GM12878 (cell line): ENCODE measurements at regions not wholly inside any gene's neighbourhood (a gene's known extent, or its start where the extent isn't known, plus 50 kb on each side); places are given as distances from the start of the nearest gene placed in this dataset.

Source experiments
- ATAC-seq: fragments of 200-7000 bp; cut with Tn5 transposase; 3 replicates; pipeline ENCODE4 v1.9.1; 2020; ENCODE audit warnings: mild to moderate bottlenecking, moderate library complexity
- BruUV-seq: library from RNA; stranded (reverse); fragments of 400-500 nt; replicated peaks from 2 replicates; lab custom pipeline; 2021; lab: Mats Ljungman, UMichigan
- CTCF ChIA-PET: fragments of 300-600 bp; sonication (Branson Sonifier 250); formaldehyde crosslinking; extraction: SDS; loops from one replicate; lab custom pipeline; 2021; ENCODE audit warnings: inconsistent platforms; lab: Yijun Ruan, JAX
- POLR2A ChIA-PET: fragments of 350-600 bp; formaldehyde crosslinking; extraction: SDS; loops from one replicate; lab custom pipeline; 2021; ENCODE audit warnings: inconsistent platforms; lab: Charles Lee
- RAD21 ChIA-PET: fragments of 300-600 bp; sonication (Branson Sonifier 250); formaldehyde crosslinking; loops from one replicate; lab custom pipeline; 2023; ENCODE audit warnings: antibody characterized with exemption; ENCODE audit not compliant: unreplicated experiment; lab: Charles Lee
- SMC1A ChIA-PET: fragments of 300-600 bp; sonication (Branson Sonifier 250); formaldehyde crosslinking; loops from one replicate; lab custom pipeline; 2023; ENCODE audit not compliant: unreplicated experiment, uncharacterized antibody; lab: Charles Lee
- DNase-seq: peaks from one replicate; pipeline ENCODE4 v3.0.0-alpha.2; 2011; ENCODE audit warnings: low read depth, low spot score
- FAIRE-seq: peaks from 3 replicates; lab custom pipeline; 2011; peaks lifted over from hg19 to GRCh38; lab: Jason Lieb, UNC
- H2AFZ ChIP-seq: 2 replicates; pipeline ENCODE4 v1.6.0; 2011; ENCODE audit warnings: low read depth, low read length, control low read depth; ENCODE audit not compliant: control insufficient read depth
- H3K27ac ChIP-seq: 2 replicates; pipeline ENCODE4 v1.5.1; 2011; ENCODE audit warnings: control low read depth; ENCODE audit not compliant: control insufficient read depth, insufficient read depth
- H3K27me3 ChIP-seq, 2 experiments: replicated peaks in 1 of 2; 2 replicates each; pipeline versions ENCODE4 v1.6.0 to v1.6.1; 2011; ENCODE audit warnings: low read length in 1 of 2; ENCODE audit not compliant: control insufficient read depth in 2 of 2, insufficient read depth in 2 of 2
- H3K36me3 ChIP-seq, 2 experiments: 2 replicates each; pipeline ENCODE4 v1.5.1; 2011; ENCODE audit warnings: low read length in 1 of 2; ENCODE audit not compliant: control insufficient read depth in 2 of 2, insufficient read depth in 2 of 2
- H3K4me1 ChIP-seq: 2 replicates; pipeline ENCODE4 v1.6.1; 2011; ENCODE audit warnings: mild to moderate bottlenecking, low read length, moderate library complexity, mixed read lengths; ENCODE audit not compliant: control insufficient read depth, insufficient read depth
- H3K4me2 ChIP-seq: 2 replicates; pipeline ENCODE4 v1.6.0; 2011; ENCODE audit warnings: control low read depth; ENCODE audit not compliant: control insufficient read depth, insufficient read depth
- H3K4me3 ChIP-seq: fragments of 200-600 bp; sonication (generic); 2 replicates; pipeline ENCODE4 v1.5.1; 2016
- H3K79me2 ChIP-seq: 2 replicates; pipeline ENCODE4 v1.6.0; 2011; ENCODE audit warnings: low read length; ENCODE audit not compliant: control insufficient read depth, insufficient read depth
- H3K9ac ChIP-seq: 2 replicates; pipeline ENCODE4 v1.8.0; 2011; ENCODE audit warnings: low read length, control low read depth, mixed read lengths; ENCODE audit not compliant: control insufficient read depth, insufficient read depth
- H3K9me3 ChIP-seq: replicated peaks from 3 replicates; pipeline ENCODE4 v1.5.1; 2011; ENCODE audit warnings: mild to moderate bottlenecking, low read length; ENCODE audit not compliant: control insufficient read depth, insufficient read depth
- H4K20me1 ChIP-seq: 2 replicates; pipeline ENCODE4 v1.6.0; 2011; ENCODE audit not compliant: control insufficient read depth, insufficient read depth
- ATF3 ChIP-seq: IDR thresholded peaks from 2 replicates; pipeline ENCODE4 v1.6.1; 2011; ENCODE audit warnings: low read depth, mild to moderate bottlenecking, low read length, moderate library complexity, borderline replicate concordance; ENCODE audit errors: extremely low read depth
- BMI1 ChIP-seq: fragments of 450-650 bp; IDR thresholded peaks from 2 replicates; pipeline ENCODE4 v1.6.1; 2016; ENCODE audit warnings: mild to moderate bottlenecking, moderate library complexity, borderline replicate concordance
- JUNB ChIP-seq: IDR thresholded peaks from 2 replicates; pipeline ENCODE4 v1.6.1; 2016; ENCODE audit warnings: antibody characterized with exemption, mild to moderate bottlenecking
- MEF2A ChIP-seq: IDR thresholded peaks from 2 replicates; pipeline ENCODE4 v1.6.1; 2011; ENCODE audit warnings: low read depth, mild to moderate bottlenecking, low read length, moderate library complexity; ENCODE audit not compliant: insufficient read depth
- MXI1 ChIP-seq: fragments of 150-350 bp; IDR thresholded peaks from 2 replicates; pipeline ENCODE4 v1.6.1; 2011; ENCODE audit warnings: low read depth, mild to moderate bottlenecking, inconsistent platforms, low read length, improper control_type of control experiment
- NRF1 ChIP-seq: conservative IDR thresholded peaks from 2 replicates; pipeline ENCODE4 v1.6.1; 2011; ENCODE audit warnings: mild to moderate bottlenecking, low read depth, low read length, improper control_type of control experiment
- PAX5 ChIP-seq: IDR thresholded peaks from 2 replicates; pipeline ENCODE4 v1.6.1; 2011; ENCODE audit warnings: low read depth, low read length, borderline replicate concordance
- POU2F2 ChIP-seq: IDR thresholded peaks from 3 replicates; pipeline ENCODE4 v1.6.1; 2011; ENCODE audit warnings: low read depth, mild to moderate bottlenecking, low read length, borderline replicate concordance
- RUNX3 ChIP-seq: IDR thresholded peaks from 2 replicates; pipeline ENCODE4 v1.6.1; 2012; ENCODE audit warnings: low read length, inconsistent platforms
- SMAD1 ChIP-seq: fragments of 450-650 bp; IDR thresholded peaks from 2 replicates; pipeline ENCODE4 v1.6.1; 2018; ENCODE audit warnings: mild to moderate bottlenecking, low read depth; ENCODE audit not compliant: partially characterized antibody
- SMARCA5 ChIP-seq: fragments of 450-650 bp; IDR thresholded peaks from 2 replicates; pipeline ENCODE4 v1.6.1; 2017; ENCODE audit warnings: mild to moderate bottlenecking
- SUZ12 ChIP-seq: fragments of 200-600 bp; sonication (generic); IDR thresholded peaks from one replicate; pipeline ENCODE4 v1.6.1; 2018; ENCODE audit warnings: antibody characterized with exemption, mild to moderate bottlenecking; ENCODE audit not compliant: unreplicated experiment
- TAF1 ChIP-seq: IDR thresholded peaks from 2 replicates; pipeline ENCODE4 v1.6.1; 2011; ENCODE audit warnings: mild to moderate bottlenecking, low read depth, low read length, borderline replicate concordance
- TARDBP ChIP-seq: IDR thresholded peaks from 2 replicates; pipeline ENCODE4 v1.6.1; 2016; ENCODE audit warnings: borderline replicate concordance
- USF2 ChIP-seq: IDR thresholded peaks from 2 replicates; pipeline ENCODE4 v1.6.1; 2011; ENCODE audit warnings: low read depth, low read length, improper control_type of control experiment, borderline replicate concordance
- ZNF274 ChIP-seq: IDR thresholded peaks from one replicate; pipeline ENCODE4 v1.8.0; 2011; ENCODE audit not compliant: insufficient read length, insufficient read depth
- ZZZ3 ChIP-seq: IDR thresholded peaks from 2 replicates; pipeline ENCODE4 v1.6.1; 2011; ENCODE audit warnings: low read depth; ENCODE audit not compliant: control insufficient read depth, insufficient read length
- whole genome bisulfite sequencing: methylation state at CpG from one replicate; pipeline ENCODE4 v1.1.6; 2016; ENCODE audit warnings: low lambda C conversion rate; ENCODE audit not compliant: insufficient replicate concordance, insufficient coverage; ENCODE audit errors: missing lambda C conversion rate; 5-methylcytosine and 5-hydroxymethylcytosine counted together
- in situ Hi-C: fragments of 300-500 bp; cut with MboI; formaldehyde crosslinking; loops from 9 replicates; pipeline ENCODE4 v1.14.3; 2018; ENCODE audit warnings: mixed read lengths
- intact Hi-C: fragments of 100-400 bp; cut with micrococcal nuclease; formaldehyde crosslinking; loops from one replicate; pipeline ENCODE4 v1.14.2; 2022; ENCODE audit not compliant: unreplicated experiment

GRCh38 chr3:5948084-5948483 lies 760.6 kb downstream of the EDEM1 start:
- intact Hi-C loops (no loop called here), in situ Hi-C loops (no loop called here)
- TF ChIP-seq JUNB = no peak
- TF ChIP-seq BMI1 = no peak
- no peak for TF ChIP-seq SMAD1
- no peak for TF ChIP-seq POU2F2
- TF ChIP-seq USF2 = no peak
- no peak for TF ChIP-seq NRF1
- no peak for TF ChIP-seq ZZZ3
- no peak for TF ChIP-seq SMARCA5
- TF ChIP-seq RUNX3 = no peak
- no peak for TF ChIP-seq MXI1
- no peak for TF ChIP-seq MEF2A
- no peak for TF ChIP-seq ATF3
- TF ChIP-seq TARDBP = no peak
- TF ChIP-seq PAX5 = no peak
- no peak for TF ChIP-seq ZNF274
- no peak for TF ChIP-seq SUZ12
- TF ChIP-seq TAF1 = no peak
- ChIA-PET POLR2A (no interaction called here), RAD21 (no interaction called here), CTCF (no interaction called here), SMC1A (no interaction called here)
- Histone ChIP-seq H3K9ac (no peak overlapping the region), H3K79me2 (no peaks in the 10 kb centered on the region), H2AFZ (no peak overlapping the region), H3K9me3 (no peaks in the 10 kb centered on the region), H4K20me1 (no peaks in the 10 kb centered on the region), H3K4me1 (no peaks in the 10 kb centered on the region), H3K27me3 (no peaks in the 10 kb centered on the region), H3K4me3 (no peak overlapping the region), H3K4me2 (no peak overlapping the region), H3K36me3 (no peaks in the 10 kb centered on the region), H3K27ac (no peak overlapping the region)
- 33% methylated on average over 1 of the region's 1 CpG for WGBS
- BruUV-seq = no TSS peak
- ATAC-seq (no peak), FAIRE-seq (no peak), DNase-seq (no peak)
